GM12892 (cell line): ENCODE measurements at regions not wholly inside any gene's neighbourhood (a gene's known extent, or its start where the extent isn't known, plus 50 kb on each side); places are given as distances from the start of the nearest gene placed in this dataset.

Experiments
- DNase-seq: peaks from one replicate; pipeline ENCODE4 v3.0.0; 2011; ENCODE audit not compliant: insufficient read length
- FAIRE-seq: peaks from 2 replicates; lab custom pipeline; 2011; peaks lifted over from hg19 to GRCh38; lab: Jason Lieb, UNC
- POLR2A ChIP-seq: IDR thresholded peaks from 2 replicates; pipeline ENCODE4 v1.6.1; 2011; ENCODE audit warnings: low read depth, low read length, control low read depth
- POLR2AphosphoS5 ChIP-seq: IDR thresholded peaks from 2 replicates; pipeline ENCODE4 v1.6.1; 2011; ENCODE audit warnings: low read depth, low read length, control low read depth
- TAF1 ChIP-seq: IDR thresholded peaks from 2 replicates; pipeline ENCODE4 v1.6.1; 2011; ENCODE audit warnings: low read depth, mild to moderate bottlenecking, control low read depth, low read length, borderline replicate concordance

DNA sequence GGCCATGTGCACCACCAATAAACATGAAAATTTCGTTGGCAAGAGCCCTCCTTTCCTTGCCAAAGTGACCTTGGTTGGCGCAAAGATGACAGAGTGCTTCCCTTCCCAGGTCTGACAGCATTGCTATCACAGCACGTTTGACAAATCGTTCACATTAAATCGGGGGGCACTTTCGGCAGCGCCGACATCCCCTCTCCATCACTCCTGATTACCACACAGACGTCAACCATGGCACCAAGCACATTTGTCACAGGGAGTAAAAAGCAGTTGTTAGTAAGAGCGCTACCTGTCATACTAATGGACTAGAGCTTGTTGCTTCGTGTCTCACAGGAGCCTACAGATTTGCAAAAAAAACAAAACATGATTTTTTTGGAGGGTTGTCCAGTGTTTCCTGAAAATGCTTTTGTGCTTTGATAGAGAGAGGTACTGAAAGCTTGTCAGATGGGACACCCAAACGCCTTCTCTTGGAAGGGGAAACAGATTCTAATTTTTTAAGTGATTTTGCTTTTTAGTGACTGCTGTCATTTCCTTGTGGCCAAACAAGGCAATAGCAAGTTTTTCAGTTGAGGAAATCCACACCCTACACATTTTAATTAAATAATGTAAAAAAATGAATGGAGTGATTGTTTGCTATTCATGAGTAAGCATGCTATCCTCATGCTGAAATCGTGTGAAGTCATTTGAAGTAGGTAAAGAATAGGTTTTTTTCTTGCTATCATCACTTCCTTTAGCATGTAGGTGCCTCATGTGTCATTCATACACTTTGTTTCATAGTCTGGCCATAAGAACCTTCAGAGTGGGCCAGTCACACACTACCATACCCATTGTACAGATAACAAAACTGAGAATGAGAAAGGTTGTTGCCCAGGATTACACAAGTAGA is 682.8 kb upstream of the WWC1 start:
- TF ChIP-seq TAF1 (no peak), POLR2A (no peak), POLR2AphosphoS5 (no peak)
- FAIRE-seq (no peak), DNase-seq (no peak)

- FAIRE-seq = no peak
- no peak for DNase-seq
- no peak for TF ChIP-seq POLR2A
- no peak for TF ChIP-seq TAF1
- no peak for TF ChIP-seq POLR2AphosphoS5
These were observed 677.0 kb upstream of the WWC1 start for GRCh38 chr5:167614294-167615021.

DNA sequence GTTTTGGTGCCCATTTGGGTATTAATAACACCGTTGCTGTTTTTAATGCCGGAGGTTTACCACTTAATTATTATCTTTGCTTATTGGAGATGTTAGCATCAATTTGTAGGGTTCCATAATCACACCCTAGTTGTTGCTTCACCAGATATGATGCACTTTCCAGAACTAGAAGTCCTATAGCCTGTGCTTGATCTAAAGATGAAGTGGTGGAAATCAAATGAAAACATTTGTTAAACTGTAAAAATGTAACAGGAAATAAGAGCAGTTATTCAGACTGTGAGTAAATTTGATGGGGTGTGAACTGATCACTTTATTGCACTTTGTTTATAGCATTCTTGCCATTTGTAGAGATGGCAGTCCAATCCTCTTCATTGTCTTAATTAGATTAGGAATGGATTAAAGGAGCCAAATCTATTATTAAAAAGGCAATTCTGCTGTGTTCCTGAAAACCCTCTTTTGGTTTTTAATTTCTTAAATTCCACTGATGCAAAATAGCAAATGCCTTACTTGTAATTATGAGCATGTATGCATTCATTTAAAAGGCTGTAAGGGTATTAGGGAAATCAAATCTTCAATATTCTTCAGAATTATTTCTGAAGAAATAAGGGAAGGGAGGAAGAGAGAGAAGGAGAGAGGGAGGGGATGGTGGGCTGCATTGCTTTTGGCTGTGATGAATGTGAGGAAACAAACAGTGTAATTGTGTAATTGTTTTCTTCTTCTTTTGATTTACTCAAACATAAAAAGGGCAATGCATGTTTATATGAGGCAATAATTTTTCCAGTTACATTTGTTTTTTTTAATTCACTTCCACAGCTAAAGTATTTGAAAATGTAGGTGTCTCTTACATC is 675.2 kb upstream of the WWC1 start:
- FAIRE-seq (no peak), DNase-seq (no peak)
- TF ChIP-seq POLR2AphosphoS5 = no peak
- no peak for TF ChIP-seq TAF1
- TF ChIP-seq POLR2A = no peak

DNA sequence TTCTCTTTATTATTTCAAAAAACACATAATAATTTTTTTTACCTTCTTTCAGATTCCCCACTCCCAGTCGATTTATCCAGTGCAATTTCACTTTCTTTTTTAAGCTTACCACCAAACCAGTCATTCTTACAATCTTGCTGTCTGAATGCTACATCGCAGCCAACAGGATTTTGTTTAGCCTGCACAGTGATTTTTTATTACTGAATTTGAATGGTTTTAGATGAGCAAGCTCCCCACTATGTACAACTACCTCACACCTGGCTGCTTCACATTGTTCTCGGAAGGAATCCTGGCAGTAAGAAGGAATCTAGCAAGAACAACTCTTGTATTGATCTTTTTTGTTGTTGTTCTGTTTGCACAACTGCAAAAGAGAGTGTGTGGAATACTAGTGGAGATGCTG is 668.1 kb upstream of the WWC1 start:
- no peak for DNase-seq
- no peak for FAIRE-seq
- TF ChIP-seq POLR2A (no peak), TAF1 (no peak), POLR2AphosphoS5 (no peak)

- DNase-seq (no peak), FAIRE-seq (no peak)
- no peak for TF ChIP-seq POLR2A
These were observed 667.4 kb upstream of the WWC1 start for GRCh38 chr5:167624053-167624452.

DNA sequence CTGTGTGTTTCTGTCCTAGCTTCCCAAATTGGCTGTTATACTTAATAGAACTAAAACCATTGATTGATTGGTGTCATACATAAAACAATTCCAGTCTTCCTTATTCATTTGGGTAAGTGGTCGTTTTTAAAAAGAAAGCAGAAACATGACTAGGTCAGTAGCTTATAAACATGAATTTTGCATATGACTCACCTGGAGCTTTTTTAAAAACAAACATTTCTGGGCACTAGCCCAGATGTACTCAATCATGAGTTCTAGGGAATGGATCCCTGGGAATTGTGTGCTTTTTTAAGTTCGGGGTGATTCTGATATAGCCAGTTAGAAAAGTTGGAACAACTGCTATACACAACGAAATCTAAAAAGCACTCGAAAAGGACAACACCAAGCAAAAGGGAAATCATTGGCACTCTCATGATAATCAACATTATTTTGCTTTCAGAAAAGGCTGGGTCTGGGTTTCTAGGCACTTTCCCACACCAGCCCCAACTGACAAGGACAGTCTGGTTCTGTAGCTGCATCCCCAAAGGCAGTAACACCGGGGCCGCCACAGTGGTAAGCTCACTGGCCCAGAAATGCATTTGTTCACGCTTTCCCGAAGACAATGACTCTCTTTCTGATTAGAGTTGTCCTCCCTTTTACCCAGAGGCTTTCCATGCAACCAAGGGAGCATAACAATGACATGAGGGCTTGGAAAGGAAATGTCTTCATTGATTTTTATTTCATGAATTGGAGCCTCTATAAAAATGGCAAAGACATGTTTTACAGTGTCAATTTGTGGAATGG is 664.9 kb upstream of the WWC1 start:
- FAIRE-seq (no peak), DNase-seq (no peak)
- TF ChIP-seq POLR2AphosphoS5 (no peak), POLR2A (no peak), TAF1 (no peak)

DNA sequence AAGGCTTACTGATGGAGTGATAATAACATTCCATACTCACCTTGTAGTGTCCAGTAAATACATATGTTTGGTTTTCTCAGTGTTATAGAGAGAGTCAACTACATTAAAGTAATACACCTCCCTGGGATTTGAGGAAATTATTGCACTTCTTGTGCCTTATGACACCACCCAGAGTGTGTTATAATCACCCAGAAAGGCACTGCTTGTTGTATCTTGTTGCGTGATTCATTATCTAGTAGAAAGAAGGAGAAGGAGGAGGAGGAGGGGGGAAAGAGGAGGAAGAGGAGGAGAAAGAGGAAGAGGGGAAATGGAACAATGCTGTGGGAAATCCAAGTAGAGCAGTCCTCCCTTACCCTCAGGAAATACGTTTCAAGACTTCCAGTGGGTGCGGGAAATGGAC is 661.8 kb upstream of the WWC1 start:
- no peak for TF ChIP-seq POLR2A
- no peak for TF ChIP-seq POLR2AphosphoS5
- TF ChIP-seq TAF1 = no peak
- FAIRE-seq = no peak

DNA sequence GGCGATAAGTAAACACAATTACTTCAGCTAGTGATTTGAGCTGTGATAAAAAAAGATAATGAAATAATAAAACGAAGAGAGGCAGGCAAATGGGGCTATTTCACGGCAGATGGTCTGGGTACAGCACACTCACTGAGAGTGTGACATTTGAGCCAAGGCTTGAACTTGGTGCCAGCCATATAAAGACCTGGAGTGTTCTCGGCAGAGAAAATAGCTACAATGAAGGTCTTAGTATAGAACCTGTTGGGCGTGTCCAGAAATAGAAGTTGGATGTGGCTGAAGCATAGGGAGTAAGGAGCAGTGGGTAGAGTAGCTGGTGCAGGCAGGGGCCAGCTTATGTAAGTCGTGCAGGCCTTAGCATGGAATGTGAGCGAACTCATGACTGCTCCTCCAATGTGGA is 660.3 kb upstream of the WWC1 start:
- no peak for TF ChIP-seq TAF1
- no peak for TF ChIP-seq POLR2A
- TF ChIP-seq POLR2AphosphoS5 = no peak
- FAIRE-seq (no peak), DNase-seq (no peak)

More for the DNA sequence above, 661.8 kb upstream of the WWC1 start:
- no peak for DNase-seq

DNA sequence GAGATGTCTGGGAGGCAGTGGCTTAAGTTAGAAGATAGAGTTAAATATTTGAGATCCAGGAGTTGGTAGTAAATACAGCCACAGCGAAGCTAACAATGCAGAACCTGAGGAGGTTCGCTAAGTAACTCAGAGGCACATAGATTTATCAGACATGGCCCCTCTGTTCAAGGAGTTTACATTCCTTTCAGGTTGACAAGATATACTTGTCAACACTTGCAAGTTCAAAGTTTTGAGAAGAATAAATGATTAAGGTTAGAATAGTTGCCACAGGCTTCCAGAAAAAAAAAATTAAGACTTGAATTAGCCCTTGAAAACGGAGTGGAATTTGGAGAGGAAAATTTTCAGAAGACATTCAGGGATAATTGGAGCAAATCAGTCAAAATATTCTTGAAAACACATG is 658.3 kb upstream of the WWC1 start:
- no peak for TF ChIP-seq POLR2AphosphoS5
- TF ChIP-seq POLR2A = no peak
- TF ChIP-seq TAF1 = no peak
- DNase-seq (no peak), FAIRE-seq (no peak)

- DNase-seq (no peak), FAIRE-seq (no peak)
- TF ChIP-seq POLR2A (no peak), POLR2AphosphoS5 (no peak), TAF1 (no peak)
These were observed 657.5 kb upstream of the WWC1 start for GRCh38 chr5:167633931-167634341.

GRCh38 chr5:167634432-167634831 is 657.0 kb upstream of the WWC1 start:
- no peak for TF ChIP-seq TAF1
- TF ChIP-seq POLR2AphosphoS5 = no peak
- TF ChIP-seq POLR2A = no peak
- DNase-seq (no peak), FAIRE-seq (no peak)
